DMS153 treated with DMSO at 0.1 percent for 48 hours (cell line): ENCODE measurements at regions not wholly inside any gene's neighbourhood (a gene's known extent, or its start where the extent isn't known, plus 50 kb on each side); places are given as distances from the start of the nearest gene placed in this dataset.

Experiments
- DNase-seq: peaks from one replicate; lab custom pipeline; 2025; ENCODE audit not compliant: unreplicated experiment; lab: John Stamatoyannopoulos, UW

GRCh38 chr9:89892920-89893319, 288.1 kb downstream of the GADD45G start:
- no peak for DNase-seq

- no peak for DNase-seq
These were observed 289.1 kb downstream of the GADD45G start for GRCh38 chr9:89893886-89894285.

- DNase-seq = no peak
These were observed 292.1 kb downstream of the GADD45G start for GRCh38 chr9:89896806-89897340.

GRCh38 chr9:89899573-89899972, 294.8 kb downstream of the GADD45G start:
- DNase-seq = no peak

GRCh38 chr9:89901920-89902319, 297.1 kb downstream of the GADD45G start:
- DNase-seq = no peak

GRCh38 chr9:89902450-89903140, 297.8 kb downstream of the GADD45G start:
- no peak for DNase-seq

- DNase-seq = no peak
These were observed 298.3 kb downstream of the GADD45G start for GRCh38 chr9:89903141-89903475.

GRCh38 chr9:89905606-89906338, 301.0 kb downstream of the GADD45G start:
- DNase-seq = no peak

- DNase-seq = no peak
These were observed 307.2 kb downstream of the GADD45G start for GRCh38 chr9:89911721-89912604.

GRCh38 chr9:89912605-89912953, 307.8 kb downstream of the GADD45G start:
- no peak for DNase-seq

- no peak for DNase-seq
These were observed 310.4 kb downstream of the GADD45G start for GRCh38 chr9:89915187-89915586.

- DNase-seq = no peak
These were observed 311.3 kb downstream of the GADD45G start for GRCh38 chr9:89916001-89916597.

- no peak for DNase-seq
These were observed 313.0 kb downstream of the GADD45G start for GRCh38 chr9:89917861-89918260.

- peak; percentile 15 for DNase-seq
These were observed 314.4 kb downstream of the GADD45G start for GRCh38 chr9:89919171-89919681.

GRCh38 chr9:89920131-89920530, 315.3 kb downstream of the GADD45G start:
- no peak for DNase-seq

GRCh38 chr9:89920951-89921350, 316.1 kb downstream of the GADD45G start:
- no peak for DNase-seq

- DNase-seq = no peak
These were observed 317.3 kb downstream of the GADD45G start for GRCh38 chr9:89922099-89922498.

- no peak for DNase-seq
These were observed 318.4 kb downstream of the GADD45G start for GRCh38 chr9:89923174-89923573.

GRCh38 chr9:89923961-89924504, 319.2 kb downstream of the GADD45G start:
- DNase-seq = no peak

- no peak for DNase-seq
These were observed 319.8 kb downstream of the GADD45G start for GRCh38 chr9:89924611-89925010.

GRCh38 chr9:89926167-89926566, 321.4 kb downstream of the GADD45G start:
- DNase-seq = no peak
